Neural cell (in vitro differentiated cells): ENCODE measurements at regions not wholly inside any gene's neighbourhood (a gene's known extent, or its start where the extent isn't known, plus 50 kb on each side); places are given as distances from the start of the nearest gene placed in this dataset.

Source experiments
- H2AFZ ChIP-seq: fragments of 200-600, 300-800 bp; sonication (generic), shearing (Covaris generic); 2 replicates; pipeline ENCODE4 v1.6.0; 2014; ENCODE audit warnings: low read depth, mild to moderate bottlenecking, antibody characterized with exemption, low read length, moderate library complexity
- H3F3A ChIP-seq: fragments of 200-600 bp; shearing (Covaris generic); 2 replicates; pipeline ENCODE4 v1.6.1; 2016; ENCODE audit warnings: mild to moderate bottlenecking, moderate library complexity, mixed read lengths, antibody characterized with exemption, low read length; ENCODE audit not compliant: insufficient read depth, poor library complexity, severe bottlenecking
- H3K27ac ChIP-seq: fragments of 200-600, 300-800 bp; sonication (generic), shearing (Covaris generic); 2 replicates; pipeline ENCODE4 v1.5.1; 2014; ENCODE audit warnings: mild to moderate bottlenecking, low read length, moderate library complexity
- H3K27me3 ChIP-seq: fragments of 300-800, 200-600 bp; sonication (generic), shearing (Covaris generic); 2 replicates; pipeline ENCODE4 v1.6.0; 2014; ENCODE audit warnings: mild to moderate bottlenecking, low read depth, low read length, moderate library complexity; ENCODE audit not compliant: insufficient read depth
- H3K36me3 ChIP-seq: fragments of 300-800, 200-600 bp; sonication (generic), shearing (Covaris generic); 2 replicates; pipeline ENCODE4 v1.5.1; 2014; ENCODE audit warnings: mild to moderate bottlenecking, antibody characterized with exemption, low read length, moderate library complexity; ENCODE audit not compliant: insufficient read depth
- H3K4me2 ChIP-seq: fragments of 300-800, 200-600 bp; sonication (generic), shearing (Covaris generic); 2 replicates; pipeline ENCODE4 v1.6.0; 2014; ENCODE audit warnings: mild to moderate bottlenecking, low read length
- H3K4me3 ChIP-seq: fragments of 300-800, 200-600 bp; sonication (generic), shearing (Covaris generic); 2 replicates; pipeline ENCODE4 v1.5.1; 2014; ENCODE audit warnings: mild to moderate bottlenecking, low read length, moderate library complexity
- H3K79me2 ChIP-seq: fragments of 200-600 bp; shearing (Covaris generic); replicated peaks from 2 replicates; pipeline ENCODE4 v1.6.0; 2014; ENCODE audit warnings: mild to moderate bottlenecking, low read length, moderate library complexity; ENCODE audit not compliant: insufficient read depth
- H3K9ac ChIP-seq: fragments of 300-800, 200-600 bp; sonication (generic), shearing (Covaris generic); 2 replicates; pipeline ENCODE4 v1.6.1; 2016; ENCODE audit warnings: mild to moderate bottlenecking, low read length, mixed read lengths
- H3K9me2 ChIP-seq: fragments of 200-600 bp; shearing (Covaris generic); 2 replicates; pipeline ENCODE4 v1.6.1; 2016; ENCODE audit warnings: mild to moderate bottlenecking, low read length, mixed read lengths; ENCODE audit not compliant: insufficient read depth
- H3K9me3 ChIP-seq: fragments of 200-600, 300-800 bp; sonication (generic), shearing (Covaris generic); 2 replicates; pipeline ENCODE4 v1.6.1; 2016; ENCODE audit warnings: mild to moderate bottlenecking, mixed run types, low read length, moderate library complexity, mixed read lengths
- H4K20me1 ChIP-seq: fragments of 200-600 bp; shearing (Covaris generic); 2 replicates; pipeline ENCODE4 v1.6.1; 2016; ENCODE audit warnings: mild to moderate bottlenecking, mixed run types; ENCODE audit not compliant: insufficient read depth
- CTCF ChIP-seq: fragments of 450-650 bp; IDR thresholded peaks from 2 replicates; pipeline ENCODE4 v1.5.1; 2014; ENCODE audit warnings: antibody characterized with exemption, mild to moderate bottlenecking, moderate library complexity; ENCODE audit not compliant: poor library complexity, severe bottlenecking
- EP300 ChIP-seq: fragments of 450-650 bp; conservative IDR thresholded peaks from 2 replicates; pipeline ENCODE4 v1.6.1; 2014; ENCODE audit warnings: antibody characterized with exemption, mild to moderate bottlenecking, moderate library complexity; ENCODE audit not compliant: poor library complexity, severe bottlenecking
- EZH2 ChIP-seq: fragments of 200-600, 300-800 bp; shearing (Covaris generic), sonication (generic); IDR thresholded peaks from 2 replicates; pipeline ENCODE4 v1.6.1; 2014; ENCODE audit warnings: antibody characterized with exemption, low read length, borderline replicate concordance, mild to moderate bottlenecking; ENCODE audit not compliant: insufficient read depth, poor library complexity, severe bottlenecking
- MXI1 ChIP-seq: fragments of 450-650 bp; conservative IDR thresholded peaks from 2 replicates; pipeline ENCODE4 v1.6.1; 2014; ENCODE audit warnings: antibody characterized with exemption, mild to moderate bottlenecking; ENCODE audit not compliant: poor library complexity, severe bottlenecking
- POLR2AphosphoS5 ChIP-seq: IDR thresholded peaks from 2 replicates; pipeline ENCODE4 v1.6.1; 2012
- RAD21 ChIP-seq: fragments of 450-650 bp; conservative IDR thresholded peaks from 2 replicates; pipeline ENCODE4 v1.6.1; 2014; ENCODE audit warnings: antibody characterized with exemption, mild to moderate bottlenecking, moderate library complexity
- REST ChIP-seq: IDR thresholded peaks from 2 replicates; pipeline ENCODE4 v1.6.1; 2012; ENCODE audit warnings: borderline replicate concordance
- SMC3 ChIP-seq: fragments of 450-650 bp; conservative IDR thresholded peaks from 2 replicates; pipeline ENCODE4 v1.6.1; 2014; ENCODE audit warnings: antibody characterized with exemption, mild to moderate bottlenecking, moderate library complexity; ENCODE audit not compliant: poor library complexity
- TAF1 ChIP-seq: IDR thresholded peaks from 2 replicates; pipeline ENCODE4 v1.6.1; 2012; ENCODE audit warnings: low read depth

- no peak overlapping the region for H2AFZ ChIP-seq
- no peaks in the 10 kb centered on the region for H4K20me1 ChIP-seq
- no peak overlapping the region for H3K27ac ChIP-seq
- no peak overlapping the region for H3K4me3 ChIP-seq
- no peaks in the 10 kb centered on the region for H3F3A ChIP-seq
- H3K9me2 ChIP-seq, result no peaks in the 10 kb centered on the region
- no peaks in the 10 kb centered on the region for H3K79me2 ChIP-seq
- no peak overlapping the region for H3K4me2 ChIP-seq
- H3K9me3 ChIP-seq, result no peaks in the 10 kb centered on the region
- H3K27me3 ChIP-seq, result no peaks in the 10 kb centered on the region
- H3K36me3 ChIP-seq, result no peaks in the 10 kb centered on the region
- H3K9ac ChIP-seq, result no peak overlapping the region
- no peak for TF ChIP-seq TAF1
- peak; percentile 29 for TF ChIP-seq POLR2AphosphoS5
- no peak for TF ChIP-seq EZH2
- no peak for TF ChIP-seq SMC3
- TF ChIP-seq EP300, result peak; percentile 35
- no peak for TF ChIP-seq CTCF
- TF ChIP-seq MXI1, result no peak
- no peak for TF ChIP-seq REST
- no peak for TF ChIP-seq RAD21
These were observed 813.1 kb upstream of the CCDC179 start for GRCh38 chr11:23673366-23673765.

- TF ChIP-seq POLR2AphosphoS5 (no peak), EZH2 (no peak), EP300 (no peak), CTCF (no peak), RAD21 (no peak), MXI1 (no peak), TAF1 (no peak), SMC3 (no peak), REST (no peak)
- Histone ChIP-seq H3K9ac (no peak overlapping the region), H3K9me2 (no peaks in the 10 kb centered on the region), H3F3A (no peaks in the 10 kb centered on the region), H3K4me2 (no peak overlapping the region), H2AFZ (no peak overlapping the region), H3K36me3 (no peaks in the 10 kb centered on the region), H3K4me3 (no peak overlapping the region), H4K20me1 (no peaks in the 10 kb centered on the region), H3K9me3 (no peaks in the 10 kb centered on the region), H3K27me3 (no peaks in the 10 kb centered on the region), H3K27ac (no peak overlapping the region), H3K79me2 (no peaks in the 10 kb centered on the region)
These were observed 814.6 kb upstream of the CCDC179 start for GRCh38 chr11:23674866-23675265.
